Astrocyte (in vitro differentiated cells and primary cell): ENCODE measurements at regions not wholly inside any gene's neighbourhood (a gene's known extent, or its start where the extent isn't known, plus 50 kb on each side); places are given as distances from the start of the nearest gene placed in this dataset.

Experiments used
- DNase-seq: peaks from one replicate; pipeline ENCODE4 v3.0.0-alpha.2; 2010; ENCODE audit warnings: low read depth
- FAIRE-seq: peaks from 2 replicates; lab custom pipeline; 2011; peaks lifted over from hg19 to GRCh38; lab: Jason Lieb, UNC
- H2AFZ ChIP-seq: 2 replicates; pipeline ENCODE4 v1.6.0; 2012; ENCODE audit warnings: low read depth, low read length, inconsistent platforms
- H3K27ac ChIP-seq: 2 replicates; pipeline ENCODE4 v1.5.1; 2011; ENCODE audit warnings: low read depth, low read length, inconsistent platforms
- H3K27me3 ChIP-seq: 2 replicates; pipeline ENCODE4 v1.6.0; 2011; ENCODE audit warnings: low read length, inconsistent platforms; ENCODE audit not compliant: insufficient read depth
- H3K36me3 ChIP-seq: 2 replicates; pipeline ENCODE4 v1.5.1; 2011; ENCODE audit warnings: low read length, inconsistent platforms; ENCODE audit not compliant: insufficient read depth
- H3K4me1 ChIP-seq: 2 replicates; pipeline ENCODE4 v1.5.1; 2011; ENCODE audit warnings: low read length, inconsistent platforms; ENCODE audit not compliant: insufficient read depth
- H3K4me2 ChIP-seq: 2 replicates; pipeline ENCODE4 v1.6.0; 2012; ENCODE audit warnings: low read length, inconsistent platforms
- H3K4me3 ChIP-seq: 2 replicates; pipeline ENCODE4 v1.5.1; 2011; ENCODE audit warnings: low read depth, mild to moderate bottlenecking, low read length, inconsistent platforms; ENCODE audit not compliant: insufficient read depth
- H3K79me2 ChIP-seq: 2 replicates; pipeline ENCODE4 v1.6.0; 2012; ENCODE audit warnings: mild to moderate bottlenecking, low read length, inconsistent platforms; ENCODE audit not compliant: insufficient read depth
- H3K9ac ChIP-seq: 2 replicates; pipeline ENCODE4 v1.6.0; 2012; ENCODE audit warnings: mild to moderate bottlenecking, low read length, inconsistent platforms
- H3K9me3 ChIP-seq: 2 replicates; pipeline ENCODE4 v1.5.1; 2012; ENCODE audit warnings: low read depth, mild to moderate bottlenecking, low read length, inconsistent platforms; ENCODE audit not compliant: insufficient read depth
- H4K20me1 ChIP-seq: 2 replicates; pipeline ENCODE4 v1.6.0; 2012; ENCODE audit warnings: low read length, inconsistent platforms; ENCODE audit not compliant: insufficient read depth
- H3K27ac Mint-ChIP-seq: one replicate; pipeline ENCODE4 v1.8.0; 2021; ENCODE audit warnings: mild to moderate bottlenecking, mixed read lengths; ENCODE audit not compliant: unreplicated experiment
- H3K27me3 Mint-ChIP-seq: one replicate; pipeline ENCODE4 v1.8.0; 2021; ENCODE audit warnings: low read depth, mixed read lengths; ENCODE audit not compliant: unreplicated experiment
- H3K36me3 Mint-ChIP-seq: one replicate; pipeline ENCODE4 v1.8.0; 2021; ENCODE audit warnings: low read depth, mixed read lengths; ENCODE audit not compliant: unreplicated experiment
- H3K4me1 Mint-ChIP-seq: one replicate; pipeline ENCODE4 v1.8.0; 2021; ENCODE audit warnings: low read depth, mixed read lengths; ENCODE audit not compliant: unreplicated experiment
- H3K4me3 Mint-ChIP-seq: one replicate; pipeline ENCODE4 v1.8.0; 2021; ENCODE audit warnings: mild to moderate bottlenecking, moderate library complexity, mixed read lengths; ENCODE audit not compliant: unreplicated experiment
- H3K9me3 Mint-ChIP-seq: one replicate; pipeline ENCODE4 v1.8.0; 2021; ENCODE audit warnings: mild to moderate bottlenecking, mixed read lengths; ENCODE audit not compliant: unreplicated experiment
- EZH2 ChIP-seq: IDR thresholded peaks from 2 replicates; pipeline ENCODE4 v1.6.1; 2012; ENCODE audit warnings: mild to moderate bottlenecking, low read length, inconsistent platforms; ENCODE audit not compliant: insufficient read depth
- TF ChIP-seq, protein P1 (sequence below): IDR thresholded peaks from 2 replicates; pipeline ENCODE4 v1.5.1; 2011; ENCODE audit warnings: low read depth, mild to moderate bottlenecking, inconsistent platforms, low read length, moderate library complexity; ENCODE audit not compliant: insufficient read depth

DNA sequence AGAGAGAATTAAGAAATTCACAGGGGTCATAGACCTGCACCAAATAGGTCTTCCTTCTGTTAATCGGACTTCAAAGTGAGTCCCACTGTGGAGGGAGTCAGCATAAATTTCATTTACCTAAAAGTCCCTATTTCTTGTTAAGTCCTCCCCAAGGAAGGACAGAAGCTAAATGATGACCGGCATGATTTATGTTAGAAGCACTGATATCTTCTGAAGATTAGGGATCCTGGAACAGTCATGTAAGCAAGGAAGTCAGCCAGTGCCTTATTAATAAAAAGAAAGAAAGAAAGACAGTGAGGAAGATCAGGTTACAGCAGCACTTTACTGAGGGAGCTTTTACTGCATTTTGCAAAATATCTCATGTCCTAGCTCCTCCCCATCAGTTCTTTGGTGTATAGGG, 287.5 kb downstream of the FOXG1 start:
- no peak for DNase-seq
- Histone ChIP-seq H3K79me2 (no peaks in the 10 kb centered on the region), H3K36me3 (no peaks in the 10 kb centered on the region), H4K20me1 (no peaks in the 10 kb centered on the region), H2AFZ (no peak overlapping the region), H3K4me1 (no peaks in the 10 kb centered on the region), H3K4me2 (no peak overlapping the region), H3K9ac (no peak overlapping the region), H3K27ac (no peak overlapping the region), H3K4me3 (no peak overlapping the region), H3K9me3 (no peaks in the 10 kb centered on the region), H3K27me3 (no peaks in the 10 kb centered on the region)
- Mint-ChIP-seq H3K4me3 (no peak overlapping the region), H3K36me3 (no peaks in the 10 kb centered on the region), H3K9me3 (no peaks in the 10 kb centered on the region), H3K27ac (no peak overlapping the region), H3K27me3 (no peaks in the 10 kb centered on the region), H3K4me1 (no peaks in the 10 kb centered on the region)
- FAIRE-seq: no peak
- TF ChIP-seq, protein P1, sequence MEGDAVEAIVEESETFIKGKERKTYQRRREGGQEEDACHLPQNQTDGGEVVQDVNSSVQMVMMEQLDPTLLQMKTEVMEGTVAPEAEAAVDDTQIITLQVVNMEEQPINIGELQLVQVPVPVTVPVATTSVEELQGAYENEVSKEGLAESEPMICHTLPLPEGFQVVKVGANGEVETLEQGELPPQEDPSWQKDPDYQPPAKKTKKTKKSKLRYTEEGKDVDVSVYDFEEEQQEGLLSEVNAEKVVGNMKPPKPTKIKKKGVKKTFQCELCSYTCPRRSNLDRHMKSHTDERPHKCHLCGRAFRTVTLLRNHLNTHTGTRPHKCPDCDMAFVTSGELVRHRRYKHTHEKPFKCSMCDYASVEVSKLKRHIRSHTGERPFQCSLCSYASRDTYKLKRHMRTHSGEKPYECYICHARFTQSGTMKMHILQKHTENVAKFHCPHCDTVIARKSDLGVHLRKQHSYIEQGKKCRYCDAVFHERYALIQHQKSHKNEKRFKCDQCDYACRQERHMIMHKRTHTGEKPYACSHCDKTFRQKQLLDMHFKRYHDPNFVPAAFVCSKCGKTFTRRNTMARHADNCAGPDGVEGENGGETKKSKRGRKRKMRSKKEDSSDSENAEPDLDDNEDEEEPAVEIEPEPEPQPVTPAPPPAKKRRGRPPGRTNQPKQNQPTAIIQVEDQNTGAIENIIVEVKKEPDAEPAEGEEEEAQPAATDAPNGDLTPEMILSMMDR: no peak
- no peak for TF ChIP-seq EZH2

DNA sequence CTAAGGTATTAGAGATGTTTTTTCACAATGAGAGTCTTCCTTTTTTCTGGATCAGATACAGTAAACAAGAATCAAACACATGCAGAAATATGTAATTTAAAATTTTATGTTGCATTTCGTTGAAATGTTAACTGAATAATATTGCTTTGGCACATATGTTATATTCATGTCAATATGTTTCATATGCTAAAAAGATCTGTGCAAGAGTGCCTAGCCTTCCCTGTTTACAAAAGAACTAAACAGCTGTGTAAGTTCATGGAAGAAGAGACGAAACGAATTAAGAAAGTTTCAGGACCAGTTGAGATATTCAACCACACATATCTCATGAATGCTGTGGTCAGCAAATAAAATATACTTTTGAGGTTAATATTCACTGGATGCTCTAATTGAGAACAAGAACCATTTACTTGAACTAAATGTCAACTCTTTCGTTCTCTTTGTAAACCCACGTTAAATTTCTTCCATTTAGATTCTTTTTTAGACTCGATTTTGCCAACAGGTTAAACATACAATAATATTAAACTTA, 289.5 kb downstream of the FOXG1 start:
- Histone ChIP-seq H3K36me3 (no peaks in the 10 kb centered on the region), H3K4me1 (no peaks in the 10 kb centered on the region), H3K9ac (no peak overlapping the region), H3K9me3 (no peaks in the 10 kb centered on the region), H2AFZ (no peak overlapping the region), H3K4me2 (no peak overlapping the region), H4K20me1 (no peaks in the 10 kb centered on the region), H3K79me2 (no peaks in the 10 kb centered on the region), H3K4me3 (no peak overlapping the region), H3K27ac (no peak overlapping the region), H3K27me3 (no peaks in the 10 kb centered on the region)
- no peaks in the 10 kb centered on the region for H3K27me3 Mint-ChIP-seq
- DNase-seq (no peak), FAIRE-seq (no peak)
- H3K27ac Mint-ChIP-seq: no peak overlapping the region
- H3K36me3 Mint-ChIP-seq: no peaks in the 10 kb centered on the region
- no peaks in the 10 kb centered on the region for H3K4me1 Mint-ChIP-seq
- no peak for TF ChIP-seq EZH2
- TF ChIP-seq, protein P1: no peak
- H3K4me3 Mint-ChIP-seq: no peak overlapping the region
- H3K9me3 Mint-ChIP-seq: no peaks in the 10 kb centered on the region

DNA sequence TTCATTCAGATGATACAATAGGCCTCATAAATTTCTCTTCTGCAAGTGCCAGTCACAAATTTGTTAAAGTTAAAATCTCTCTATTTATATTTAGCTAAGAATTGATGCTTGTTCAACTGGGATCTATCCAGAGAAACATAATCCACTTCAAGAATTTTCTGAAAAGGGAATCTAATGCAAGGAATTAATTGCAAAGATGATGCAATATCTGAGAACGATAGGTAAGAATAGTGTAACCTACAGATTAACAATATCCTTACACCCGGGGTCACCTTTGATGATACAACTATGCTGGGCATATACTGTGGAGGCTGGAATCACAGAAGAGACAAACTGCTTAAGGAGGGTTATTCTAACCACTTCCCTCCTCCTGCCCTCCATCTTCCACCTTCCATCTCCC, 295.1 kb downstream of the FOXG1 start:
- DNase-seq (no peak), FAIRE-seq (no peak)
- Histone ChIP-seq H3K4me1 (no peaks in the 10 kb centered on the region), H3K9me3 (peaks cover 3% of the 10 kb centered on the region), H3K79me2 (no peaks in the 10 kb centered on the region), H2AFZ (no peak overlapping the region), H4K20me1 (no peaks in the 10 kb centered on the region), H3K4me3 (no peak overlapping the region), H3K27ac (no peak overlapping the region), H3K4me2 (no peak overlapping the region), H3K27me3 (no peaks in the 10 kb centered on the region), H3K36me3 (no peaks in the 10 kb centered on the region), H3K9ac (no peak overlapping the region)
- no peak overlapping the region for H3K27ac Mint-ChIP-seq
- no peaks in the 10 kb centered on the region for H3K4me1 Mint-ChIP-seq
- H3K9me3 Mint-ChIP-seq: no peaks in the 10 kb centered on the region
- no peaks in the 10 kb centered on the region for H3K36me3 Mint-ChIP-seq
- TF ChIP-seq, protein P1: no peak
- TF ChIP-seq EZH2: no peak
- H3K4me3 Mint-ChIP-seq: no peak overlapping the region
- H3K27me3 Mint-ChIP-seq: no peaks in the 10 kb centered on the region
